Skeletal muscle satellite cell (primary cell): ENCODE measurements at regions not wholly inside any gene's neighbourhood (a gene's known extent, or its start where the extent isn't known, plus 50 kb on each side); places are given as distances from the start of the nearest gene placed in this dataset.
"Not testable (repeated sequence)": the region's sequence is repeated elsewhere in the genome, so short reads cannot be mapped to it uniquely, and the experiment has no call there.

Source experiments
- H3K27me3 ChIP-seq: 2 replicates; pipeline ENCODE4 v1.7.0; 2013; ENCODE audit warnings: low read length; ENCODE audit not compliant: control insufficient read depth, insufficient read depth
- H3K36me3 ChIP-seq: 2 replicates; pipeline ENCODE4 v1.7.0; 2013; ENCODE audit warnings: mild to moderate bottlenecking, control low read depth, low read length; ENCODE audit not compliant: insufficient read depth
- H3K4me1 ChIP-seq: 2 replicates; pipeline ENCODE4 v1.7.0; 2013; ENCODE audit warnings: low read length; ENCODE audit not compliant: control insufficient read depth, insufficient read depth
- H3K4me2 ChIP-seq: 2 replicates; pipeline ENCODE4 v1.7.0; 2013; ENCODE audit warnings: mild to moderate bottlenecking, low read length
- H3K4me3 ChIP-seq: 2 replicates; pipeline ENCODE4 v1.7.0; 2013; ENCODE audit warnings: low read length
- H3K9ac ChIP-seq: 2 replicates; pipeline ENCODE4 v1.7.0; 2013; ENCODE audit warnings: mild to moderate bottlenecking, low read depth, low read length, moderate library complexity
- H3K9me3 ChIP-seq: replicated peaks from 2 replicates; pipeline ENCODE4 v1.7.0; 2013; ENCODE audit warnings: mild to moderate bottlenecking, control low read depth, low read length

GRCh38 chr3:4071481-4072184, 231.5 kb upstream of the SETMAR start:
- no peaks in the 10 kb centered on the region for H3K4me1 ChIP-seq
- H3K27me3 ChIP-seq = no peaks in the 10 kb centered on the region
- H3K9ac ChIP-seq = no peak overlapping the region
- no peak overlapping the region for H3K4me3 ChIP-seq
- no peaks in the 10 kb centered on the region for H3K9me3 ChIP-seq
- no peaks in the 10 kb centered on the region for H3K36me3 ChIP-seq
- H3K4me2 ChIP-seq = no peak overlapping the region

GRCh38 chr3:4077278-4077677, 225.9 kb upstream of the SETMAR start:
- H3K4me2 ChIP-seq, H3K4me3 ChIP-seq, H3K4me1 ChIP-seq, H3K9me3 ChIP-seq, H3K27me3 ChIP-seq, H3K9ac ChIP-seq, H3K36me3 ChIP-seq: not testable (repeated sequence)

GRCh38 chr3:4077950-4078349, 225.2 kb upstream of the SETMAR start:
- Histone ChIP-seq H3K27me3 (no peaks in the 10 kb centered on the region), H3K4me3 (no peak overlapping the region), H3K9me3 (no peaks in the 10 kb centered on the region)

DNA sequence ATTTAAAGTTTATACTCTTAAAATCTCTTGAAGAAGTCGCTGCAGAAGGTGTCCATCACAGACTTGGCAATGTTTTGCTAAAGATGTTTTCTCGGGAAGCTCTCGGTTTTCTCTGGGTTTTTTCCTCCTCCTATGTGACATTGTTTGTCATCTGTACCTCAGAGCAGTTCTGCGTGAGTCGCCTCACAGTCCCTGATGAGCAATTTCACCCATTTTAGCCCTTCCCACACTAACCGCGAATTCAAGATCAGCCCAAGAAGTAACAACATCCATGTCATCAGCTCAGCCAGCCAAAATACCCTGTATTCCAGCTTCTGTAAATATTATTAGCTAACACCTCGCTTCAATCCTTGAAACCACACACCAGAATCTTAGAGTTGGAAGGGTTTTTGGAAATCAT, 224.3 kb upstream of the SETMAR start:
- Histone ChIP-seq H3K4me2 (no peak overlapping the region), H3K4me3 (no peak overlapping the region), H3K9me3 (no peaks in the 10 kb centered on the region), H3K9ac (no peak overlapping the region), H3K36me3 (no peaks in the 10 kb centered on the region), H3K4me1 (no peaks in the 10 kb centered on the region), H3K27me3 (no peaks in the 10 kb centered on the region)

More at GRCh38 chr3:4077950-4078349, 225.2 kb upstream of the SETMAR start:
- Histone ChIP-seq H3K4me1 (no peaks in the 10 kb centered on the region), H3K36me3 (no peaks in the 10 kb centered on the region), H3K9ac (no peak overlapping the region), H3K4me2 (no peak overlapping the region)

- no peaks in the 10 kb centered on the region for H3K36me3 ChIP-seq
- no peaks in the 10 kb centered on the region for H3K4me1 ChIP-seq
These were observed 223.6 kb upstream of the SETMAR start for GRCh38 chr3:4079339-4080195.

DNA sequence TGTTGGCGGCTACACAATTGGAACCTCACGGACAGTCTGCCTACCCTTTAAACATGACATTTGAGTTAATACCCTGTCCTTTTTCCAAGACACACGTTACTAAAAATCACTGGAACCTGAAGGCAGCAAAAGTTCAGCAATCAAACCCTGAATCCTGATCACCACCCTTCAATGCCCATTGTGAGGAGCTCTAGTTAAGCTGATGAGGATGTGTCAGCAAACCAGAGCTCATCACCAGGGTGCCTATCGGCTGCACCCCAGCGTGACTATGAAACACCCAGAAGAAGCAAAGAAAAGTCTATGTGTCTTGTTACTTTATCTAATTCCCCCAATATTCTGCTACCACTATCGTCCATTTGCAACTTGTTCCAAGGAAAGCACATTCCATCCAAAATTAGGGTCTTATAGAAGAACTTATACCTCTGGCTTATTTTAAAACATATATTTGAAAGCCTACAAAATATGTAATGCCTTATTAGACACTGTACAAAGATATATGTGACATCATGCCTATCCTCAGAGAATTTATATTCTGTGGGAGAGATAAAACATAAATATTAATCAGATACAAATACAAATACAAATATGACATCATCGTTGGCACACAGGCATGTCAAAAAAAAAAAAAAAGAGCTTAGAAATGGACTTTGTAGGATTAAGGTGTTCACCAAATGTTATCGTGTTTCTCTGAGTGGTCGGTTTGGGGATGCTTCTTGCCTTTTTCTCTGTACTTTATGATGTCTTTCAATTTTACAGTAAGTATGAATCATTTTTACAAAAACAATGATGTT, 219.7 kb upstream of the SETMAR start:
- no peaks in the 10 kb centered on the region for H3K4me1 ChIP-seq
- H3K9ac ChIP-seq = no peak overlapping the region
- no peaks in the 10 kb centered on the region for H3K27me3 ChIP-seq
- H3K36me3 ChIP-seq = no peaks in the 10 kb centered on the region
- H3K4me2 ChIP-seq = no peak overlapping the region
- no peak overlapping the region for H3K4me3 ChIP-seq
- no peaks in the 10 kb centered on the region for H3K9me3 ChIP-seq

More at GRCh38 chr3:4079339-4080195, 223.6 kb upstream of the SETMAR start:
- H3K9ac ChIP-seq = no peak overlapping the region
- H3K27me3 ChIP-seq = no peaks in the 10 kb centered on the region
- no peaks in the 10 kb centered on the region for H3K9me3 ChIP-seq
- no peak overlapping the region for H3K4me3 ChIP-seq
- no peak overlapping the region for H3K4me2 ChIP-seq

GRCh38 chr3:4084271-4084670, 218.9 kb upstream of the SETMAR start:
- no peaks in the 10 kb centered on the region for H3K4me1 ChIP-seq
- no peaks in the 10 kb centered on the region for H3K9me3 ChIP-seq
- H3K27me3 ChIP-seq = no peaks in the 10 kb centered on the region
- H3K4me2 ChIP-seq = no peak overlapping the region
- H3K4me3 ChIP-seq = no peak overlapping the region
- no peaks in the 10 kb centered on the region for H3K36me3 ChIP-seq
- no peak overlapping the region for H3K9ac ChIP-seq

- not testable (repeated sequence) for H3K4me2 ChIP-seq, H3K4me1 ChIP-seq, H3K9ac ChIP-seq, H3K36me3 ChIP-seq, H3K9me3 ChIP-seq, H3K27me3 ChIP-seq, H3K4me3 ChIP-seq
These were observed 216.5 kb upstream of the SETMAR start for GRCh38 chr3:4086662-4087061.

DNA sequence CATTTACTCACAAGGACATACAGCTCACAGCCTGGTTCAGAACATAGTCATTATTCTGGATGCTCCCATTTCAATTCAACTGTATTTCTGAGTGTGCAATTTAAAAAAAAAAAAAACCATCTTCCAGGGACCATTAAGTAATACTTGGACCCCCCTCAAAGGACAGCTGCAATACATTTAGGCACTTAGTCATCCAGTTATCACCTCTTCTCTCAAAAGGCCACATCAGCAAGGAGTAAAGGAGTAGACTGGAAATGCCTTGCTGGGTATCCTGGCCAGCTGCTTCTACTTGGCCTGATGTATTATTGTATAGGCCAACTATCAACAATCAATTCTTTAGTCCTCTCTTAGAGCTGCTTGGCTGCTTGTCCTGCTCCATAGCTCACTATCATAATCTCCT, 211.4 kb upstream of the SETMAR start:
- Histone ChIP-seq H3K4me1 (no peaks in the 10 kb centered on the region), H3K9me3 (no peaks in the 10 kb centered on the region)

GRCh38 chr3:4097801-4098200, 205.4 kb upstream of the SETMAR start:
- H3K9ac ChIP-seq = no peak overlapping the region
- H3K4me2 ChIP-seq = no peak overlapping the region
- no peaks in the 10 kb centered on the region for H3K4me1 ChIP-seq

More for the DNA sequence above, 211.4 kb upstream of the SETMAR start:
- Histone ChIP-seq H3K27me3 (no peaks in the 10 kb centered on the region), H3K9ac (no peak overlapping the region), H3K4me3 (no peak overlapping the region), H3K4me2 (no peak overlapping the region), H3K36me3 (no peaks in the 10 kb centered on the region)

DNA sequence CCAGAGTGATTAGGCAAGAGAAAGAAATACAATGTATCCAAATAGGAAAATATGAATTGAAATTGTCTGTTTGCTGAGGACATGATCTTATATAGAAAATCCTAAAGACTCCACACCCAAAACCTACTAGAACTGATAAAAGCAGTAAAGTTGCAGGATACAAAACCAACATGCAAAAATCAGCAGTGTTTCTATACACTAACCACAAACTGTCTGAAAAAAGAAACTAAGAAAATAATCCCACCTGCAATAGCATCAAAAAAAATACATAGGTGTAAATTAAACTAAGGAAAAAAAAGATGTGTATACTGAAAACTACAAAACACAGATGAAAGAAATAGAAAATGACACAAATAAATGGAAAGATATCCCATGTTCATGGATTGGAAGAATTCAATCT, 203.6 kb upstream of the SETMAR start:
- H3K9me3 ChIP-seq = no peaks in the 10 kb centered on the region
- H3K27me3 ChIP-seq = no peaks in the 10 kb centered on the region
- H3K9ac ChIP-seq = no peak overlapping the region
- no peak overlapping the region for H3K4me2 ChIP-seq
- H3K36me3 ChIP-seq = no peaks in the 10 kb centered on the region
- H3K4me3 ChIP-seq = no peak overlapping the region
- no peaks in the 10 kb centered on the region for H3K4me1 ChIP-seq

More at GRCh38 chr3:4097801-4098200, 205.4 kb upstream of the SETMAR start:
- no peaks in the 10 kb centered on the region for H3K36me3 ChIP-seq
- H3K9me3 ChIP-seq = no peaks in the 10 kb centered on the region
- H3K27me3 ChIP-seq = no peaks in the 10 kb centered on the region
- no peak overlapping the region for H3K4me3 ChIP-seq
